DMS114 treated with DMSO at 0.1 percent for 48 hours (cell line): ENCODE measurements at regions not wholly inside any gene's neighbourhood (a gene's known extent, or its start where the extent isn't known, plus 50 kb on each side); places are given as distances from the start of the nearest gene placed in this dataset.

Experiments
- DNase-seq: peaks from one replicate; lab custom pipeline; 2025; ENCODE audit not compliant: unreplicated experiment; lab: John Stamatoyannopoulos, UW

DNA sequence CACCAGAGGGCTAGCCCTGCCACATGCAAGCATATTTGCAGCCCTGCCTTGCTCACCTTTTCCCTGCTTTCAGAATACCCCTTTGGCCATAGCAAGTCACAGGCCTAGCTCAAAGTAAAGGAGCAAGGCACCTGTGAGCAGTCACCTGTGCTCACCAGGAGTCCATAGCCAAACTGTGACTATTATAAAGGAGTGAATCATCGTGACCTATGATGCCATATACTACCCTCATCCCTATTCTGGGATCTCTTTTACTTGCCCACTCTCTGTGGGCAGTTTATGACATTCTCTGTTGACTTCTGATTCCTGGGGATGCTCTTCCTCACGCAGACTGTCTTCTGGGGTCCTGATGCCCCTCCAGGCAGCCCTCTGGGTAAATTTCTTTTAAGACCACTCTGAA is 200.5 kb upstream of the NLRP1 start:
- no peak for DNase-seq

- DNase-seq: no peak
Observed at GRCh38 chr17:5785338-5785737, 201.0 kb upstream of the NLRP1 start.

GRCh38 chr17:5785867-5786509 is 201.7 kb upstream of the NLRP1 start:
- DNase-seq: no peak

DNA sequence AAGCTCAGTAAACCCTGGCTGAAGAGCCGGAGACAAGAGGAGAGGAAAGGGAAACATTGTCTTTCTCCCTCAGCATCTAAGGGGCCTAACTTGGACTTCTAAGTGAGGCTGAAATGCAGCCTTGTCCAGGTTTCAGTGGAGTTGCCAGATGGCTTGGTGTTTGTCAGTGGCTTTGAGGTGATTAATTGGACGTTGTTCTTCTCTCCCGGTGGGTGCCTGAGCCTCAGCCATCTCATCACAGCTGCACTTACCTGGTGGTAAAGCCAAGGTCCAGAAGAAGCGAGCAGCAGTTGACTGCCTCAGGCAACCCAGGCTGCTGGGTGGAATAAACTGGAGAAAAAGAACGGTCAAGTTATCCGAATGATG is 202.2 kb upstream of the NLRP1 start:
- no peak for DNase-seq

DNA sequence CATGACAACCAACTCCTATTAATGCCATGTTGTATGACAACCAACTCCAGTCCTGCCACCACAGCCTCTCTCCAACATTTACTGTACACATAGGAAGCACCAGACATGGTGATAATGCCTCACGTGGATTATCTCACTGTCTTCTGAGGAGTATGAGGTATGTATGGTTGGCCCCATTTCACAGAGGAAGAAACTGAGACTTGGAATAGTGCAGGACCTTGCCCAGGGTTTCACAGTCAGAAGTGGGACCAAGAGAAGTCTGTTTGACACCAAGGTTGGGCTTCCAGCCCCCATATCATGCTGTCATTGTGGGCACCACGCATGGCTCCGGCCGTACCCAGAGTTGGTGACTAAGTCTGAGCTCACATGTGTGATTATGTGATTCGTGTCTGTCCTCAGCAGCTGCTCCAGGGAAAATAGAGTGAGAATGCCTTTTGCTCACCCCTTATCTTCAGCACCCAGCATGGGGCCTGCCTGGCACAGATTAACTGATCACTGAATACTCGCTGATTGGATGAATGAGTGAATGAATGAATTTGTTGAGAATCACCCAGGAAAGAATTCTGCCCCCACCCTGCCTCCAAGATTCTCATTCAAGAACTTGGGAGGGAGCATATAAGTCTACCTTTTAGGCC is 204.1 kb upstream of the NLRP1 start:
- no peak for DNase-seq

DNA sequence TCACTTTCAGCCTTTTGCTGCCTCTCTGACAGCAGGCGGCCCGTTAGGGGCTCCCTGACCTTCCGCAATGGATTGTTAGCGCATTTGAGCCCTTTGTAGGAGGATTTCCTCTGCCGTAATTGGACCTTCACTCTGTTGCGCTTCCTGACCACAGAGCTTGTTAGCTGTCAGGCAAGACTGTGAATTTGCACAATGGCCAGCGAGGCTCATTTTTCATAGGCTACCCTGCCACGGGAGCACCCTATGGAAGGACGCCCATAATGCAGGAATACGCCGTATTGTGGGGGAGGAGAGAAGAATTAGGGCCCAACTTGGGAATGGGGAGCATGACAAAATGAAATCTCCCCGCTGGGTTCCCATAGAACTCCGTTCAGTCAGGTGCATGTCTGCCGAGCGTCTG is 205.2 kb upstream of the NLRP1 start:
- DNase-seq: no peak

DNA sequence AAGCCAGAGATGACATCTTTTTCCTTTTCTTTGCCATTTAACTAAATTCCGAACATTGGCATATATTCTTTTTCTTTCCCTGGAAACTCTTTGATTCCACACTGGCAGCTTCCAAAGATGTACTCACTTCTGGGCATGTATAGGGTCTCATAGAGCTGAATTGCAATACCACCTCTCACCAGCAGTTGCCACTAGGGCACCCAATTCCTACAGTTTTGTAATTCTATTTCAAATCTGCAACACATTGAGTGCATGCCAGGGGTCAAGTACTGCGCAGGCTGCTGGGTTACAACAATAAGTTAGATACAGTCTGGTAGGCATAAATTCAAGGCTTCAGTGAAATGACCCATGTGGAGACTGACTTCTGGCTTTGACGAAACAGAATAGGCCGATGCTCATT is 208.8 kb upstream of the NLRP1 start:
- DNase-seq: no peak

- DNase-seq: no peak
Observed at GRCh38 chr17:5793899-5794298, 209.6 kb upstream of the NLRP1 start.

- DNase-seq: no peak
Observed at GRCh38 chr17:5794385-5794784, 210.1 kb upstream of the NLRP1 start.

- no peak for DNase-seq
Observed at GRCh38 chr17:5794881-5795506, 210.7 kb upstream of the NLRP1 start.

DNA sequence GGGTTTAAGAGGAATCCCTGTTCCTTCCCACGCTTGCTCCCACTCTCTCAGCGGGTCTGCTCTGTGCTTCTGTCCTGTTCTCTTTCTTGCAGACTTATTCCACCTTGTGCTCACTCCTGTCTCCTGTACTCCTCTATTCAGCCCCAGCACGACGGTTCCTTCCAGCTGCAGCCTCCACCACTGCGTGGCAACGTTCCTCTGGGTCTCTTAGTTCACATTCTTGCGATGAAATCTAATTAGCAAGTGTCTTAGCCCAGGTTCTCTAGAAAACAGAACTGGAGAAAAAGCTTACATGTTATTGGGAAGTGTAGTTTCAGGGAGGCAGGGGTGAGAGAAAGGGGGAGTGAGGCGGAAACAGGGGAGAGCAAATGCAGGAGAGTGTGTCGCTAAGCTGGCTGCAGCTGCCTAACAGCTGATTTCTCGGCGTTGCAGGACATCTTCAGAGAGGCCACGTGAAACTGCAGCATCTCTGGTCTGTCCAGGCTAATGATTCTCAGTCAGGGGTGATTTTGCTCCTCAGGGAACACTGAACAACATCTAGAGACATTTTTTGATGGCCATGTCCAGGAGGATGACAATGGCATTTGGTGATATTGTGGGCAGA is 213.2 kb upstream of the NLRP1 start:
- DNase-seq: no peak

GRCh38 chr17:5798094-5798493 is 213.8 kb upstream of the NLRP1 start:
- no peak for DNase-seq

- DNase-seq: no peak
Observed at GRCh38 chr17:5800131-5800530, 215.8 kb upstream of the NLRP1 start.

GRCh38 chr17:5800646-5801045 is 216.3 kb upstream of the NLRP1 start:
- DNase-seq: no peak

DNA sequence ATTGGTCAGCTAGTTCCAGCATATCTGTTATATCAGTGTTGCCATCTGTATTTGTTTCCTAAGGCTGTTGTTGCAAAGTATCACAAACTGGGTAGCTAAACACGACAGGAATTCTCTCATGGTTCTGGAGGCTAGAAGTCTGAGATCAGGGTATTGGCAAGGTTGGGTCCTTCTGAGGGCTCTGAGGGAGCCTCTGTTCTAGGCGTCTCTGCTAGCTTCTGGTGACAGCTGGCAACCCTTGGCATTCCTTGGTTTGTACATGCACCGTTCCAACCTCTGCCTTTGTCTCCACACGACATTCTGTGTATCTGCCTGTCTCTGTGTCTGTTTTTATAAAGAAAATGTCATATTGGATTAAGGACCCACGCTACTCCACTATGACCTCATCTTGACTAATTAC is 219.9 kb upstream of the NLRP1 start:
- no peak for DNase-seq

DNA sequence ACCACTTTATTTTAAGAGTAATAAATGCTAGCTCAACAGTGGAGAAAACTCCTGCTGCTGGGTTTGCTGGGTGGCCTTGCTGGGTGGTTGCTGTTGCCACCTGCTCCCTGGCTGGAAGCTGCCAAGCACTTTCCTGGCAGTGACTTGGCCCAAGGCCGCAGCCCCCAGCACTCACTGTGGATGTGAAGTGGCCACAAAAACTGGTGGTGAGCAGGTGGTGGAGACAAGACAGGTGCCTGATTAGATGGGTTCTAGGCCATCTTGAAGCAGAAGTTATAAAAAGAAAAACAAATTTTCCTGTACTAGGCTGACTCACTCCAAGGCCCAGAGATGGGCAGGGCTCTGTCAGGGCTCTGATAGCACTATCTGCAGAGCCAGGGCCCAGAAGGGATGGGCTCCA is 224.7 kb upstream of the NLRP1 start:
- no peak for DNase-seq

DNA sequence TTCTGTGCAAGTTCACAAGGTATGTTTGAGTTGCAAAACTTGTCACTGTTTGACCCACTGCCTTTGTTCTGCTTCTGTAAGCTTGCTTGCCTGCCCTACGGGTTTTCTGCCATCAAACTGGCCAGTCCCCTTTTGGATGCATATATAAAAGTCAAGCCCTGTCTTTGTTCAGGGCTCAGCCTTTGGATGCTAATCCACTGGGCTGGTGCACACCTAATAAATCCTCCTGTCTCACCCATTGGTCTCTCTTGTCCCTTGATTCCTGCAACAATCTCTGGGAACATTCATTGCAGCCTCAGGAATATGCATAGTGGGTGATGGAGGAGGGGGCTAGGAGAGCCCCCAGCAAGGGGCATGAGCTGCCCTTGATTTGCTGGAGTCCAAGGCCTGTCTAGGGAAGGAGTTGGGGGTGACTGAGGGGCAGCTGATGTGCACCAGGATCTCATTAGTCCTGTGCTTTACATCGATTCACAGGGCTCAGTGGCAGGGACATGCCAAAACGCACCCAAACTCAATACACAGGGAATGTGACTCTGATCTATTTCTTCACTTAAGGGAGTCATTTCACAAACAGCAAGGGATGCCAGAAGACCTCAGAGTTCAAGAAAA is 225.4 kb upstream of the NLRP1 start:
- DNase-seq: no peak

- DNase-seq: no peak
Observed at GRCh38 chr17:5812590-5812989, 228.3 kb upstream of the NLRP1 start.

DNA sequence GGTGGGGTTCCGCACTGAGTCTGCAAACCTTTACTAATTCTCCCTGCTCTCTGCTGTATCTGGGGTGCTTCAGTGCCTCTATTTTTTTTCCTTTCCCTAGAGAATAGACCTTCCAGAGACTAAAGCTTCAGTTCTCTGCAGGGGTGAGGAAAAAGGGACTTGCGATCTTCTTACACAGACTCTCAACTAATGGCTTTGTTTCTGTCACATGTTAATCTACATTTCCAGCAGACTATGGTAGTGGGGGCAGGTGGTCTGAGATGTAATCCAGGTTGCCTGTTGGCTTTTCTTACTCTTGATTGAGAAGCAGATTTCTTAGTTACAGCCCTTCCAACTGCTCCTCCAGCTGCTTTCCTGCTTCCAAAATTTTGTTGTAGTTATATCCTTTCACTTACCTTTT is 229.0 kb upstream of the NLRP1 start:
- DNase-seq: no peak

- no peak for DNase-seq
Observed at GRCh38 chr17:5815396-5815795, 231.1 kb upstream of the NLRP1 start.

- no peak for DNase-seq
Observed at GRCh38 chr17:5816491-5817070, 232.3 kb upstream of the NLRP1 start.
